ENCODE measurements at regions not wholly inside any gene's neighbourhood (a gene's known extent, or its start where the extent isn't known, plus 50 kb on each side); places are given as distances from the start of the nearest gene placed in this dataset.

GRCh38 chr7:23970193-23970592, 260.2 kb downstream of the STK31 start:
- TF ChIP-seq POLR2A (IDR thresholded peaks at IDR 0.05; ENCODE audit: low read length) (no peak), GATA1 (IDR thresholded peaks at IDR 0.05; ENCODE audit: low read depth, low read length) (no peak)
